Adrenal gland (tissue), 9 donors: ENCODE measurements at regions not wholly inside any gene's neighbourhood (a gene's known extent, or its start where the extent isn't known, plus 50 kb on each side); places are given as distances from the start of the nearest gene placed in this dataset.

Experiments
- DNase-seq, 7 donors: peaks; one replicate each; pipeline ENCODE4 v3.0.0-alpha.2; 2019 to 2020
- H3K27ac ChIP-seq, 5 donors: fragments of 200-600 bp; sonication (generic) in 4 of 5; 1 replicate in 3 of 5; 2 replicates in 2 of 5; pipeline versions ENCODE4 v1.5.1 to v1.8.0; 2016 to 2020; ENCODE audit warnings: mild to moderate bottlenecking in 1 of 5
- H3K27me3 ChIP-seq: fragments of 200-600 bp; 2 replicates; pipeline ENCODE4 v1.8.0; 2021
- H3K36me3 ChIP-seq, 2 donors: fragments of 200-600 bp; replicated peaks in 1 of 2; 1 replicate in 1 of 2; 2 replicates in 1 of 2; pipeline versions ENCODE4 v1.5.1 to v1.8.0; 2018 to 2022
- H3K4me1 ChIP-seq, 2 donors: fragments of 200-600 bp; replicated peaks in 1 of 2; 1 replicate in 1 of 2; 2 replicates in 1 of 2; pipeline versions ENCODE4 v1.5.1 to v1.8.0; 2018 to 2021
- H3K4me3 ChIP-seq, 4 donors: fragments of 200-600 bp; sonication (generic) in 3 of 4; one replicate each; pipeline ENCODE4 v1.5.1; 2016 to 2018
- H3K9me3 ChIP-seq, 3 donors: fragments of 200-600 bp; sonication (generic) in 1 of 3; replicated peaks in 1 of 3; 1 replicate in 2 of 3; 2 replicates in 1 of 3; pipeline versions ENCODE4 v1.5.1 to v1.8.0; 2016 to 2021
- POLR2A ChIP-seq, 2 donors: fragments of 450-650 bp; IDR thresholded peaks; one replicate each; pipeline ENCODE4 v1.6.1; 2017; ENCODE audit warnings: antibody characterized with exemption in 2 of 2, mild to moderate bottlenecking in 2 of 2, moderate library complexity in 1 of 2
- WGBS, 4 donors: extraction: QIAGEN DNeasy Blood & Tissue Kit in 2 of 4; methylation state at CpG; one replicate each; pipeline versions ENCODE4 v1.1.5 to v1.1.7; 2013 to 2017; 5-methylcytosine and 5-hydroxymethylcytosine counted together
- intact Hi-C, 2 donors: fragments of 100-400 bp; cut with DNase I; formaldehyde crosslinking; loops; one replicate each; pipeline versions ENCODE4 v1.14.1 to v1.15.0; 2022 to 2023
- TF ChIP-seq, protein P1 (sequence below), 6 experiments: fragments of 450-650 bp in 4 of 6; fragments of 200-600 bp in 2 of 6; sonication (generic) in 1 of 6; IDR thresholded peaks; 1 replicate in 5 of 6; 2 replicates in 1 of 6; pipeline versions ENCODE4 v1.5.1 to v1.8.0; 2016 to 2021; ENCODE audit warnings: antibody characterized with exemption in 6 of 6, mild to moderate bottlenecking in 2 of 6, moderate library complexity in 1 of 6
- donor health status: healthy with polysubstance abuse.
- donor health status: Bipolar disorder and iron deficiency.
- donor health status: DM: yes; HTN: yes; CAD: no.
- donor health status: DM: no; HTN: no; CAD: no.
- donor health status: DM: no; HTN: no; CAD: no.

DNA sequence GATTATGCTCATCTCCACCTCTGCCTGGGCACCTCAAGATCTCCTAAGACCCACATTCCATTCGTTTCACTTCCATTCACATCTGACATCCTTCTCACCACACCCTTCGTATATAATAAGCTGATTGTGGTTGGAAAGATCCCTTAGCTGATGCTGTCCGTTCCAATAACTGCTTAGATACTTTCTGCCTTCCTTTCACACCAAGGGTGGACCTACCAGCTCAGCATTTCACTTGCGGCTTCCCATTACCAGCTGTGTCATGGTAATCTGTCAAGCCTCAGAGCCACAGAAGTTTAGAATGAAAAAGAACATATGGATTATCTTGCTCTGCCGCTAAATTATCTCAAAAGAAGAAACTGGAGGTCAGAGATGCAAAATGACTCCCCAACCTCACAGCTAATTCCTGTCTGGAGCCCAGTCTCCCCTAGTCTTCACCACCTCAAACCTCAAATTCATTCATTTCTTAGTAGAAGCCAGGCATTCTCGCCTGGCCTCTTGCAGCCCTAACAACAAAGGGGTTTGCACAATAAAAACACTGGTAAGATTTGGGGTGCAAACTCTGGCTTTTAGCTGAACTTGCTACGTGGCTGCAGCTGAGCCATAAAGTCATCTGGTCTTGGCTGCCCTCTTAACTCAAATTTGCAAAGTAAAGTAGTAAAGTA is 182.8 kb upstream of the HS3ST3A1 start:
- intact Hi-C loops: no loop called here

DNA sequence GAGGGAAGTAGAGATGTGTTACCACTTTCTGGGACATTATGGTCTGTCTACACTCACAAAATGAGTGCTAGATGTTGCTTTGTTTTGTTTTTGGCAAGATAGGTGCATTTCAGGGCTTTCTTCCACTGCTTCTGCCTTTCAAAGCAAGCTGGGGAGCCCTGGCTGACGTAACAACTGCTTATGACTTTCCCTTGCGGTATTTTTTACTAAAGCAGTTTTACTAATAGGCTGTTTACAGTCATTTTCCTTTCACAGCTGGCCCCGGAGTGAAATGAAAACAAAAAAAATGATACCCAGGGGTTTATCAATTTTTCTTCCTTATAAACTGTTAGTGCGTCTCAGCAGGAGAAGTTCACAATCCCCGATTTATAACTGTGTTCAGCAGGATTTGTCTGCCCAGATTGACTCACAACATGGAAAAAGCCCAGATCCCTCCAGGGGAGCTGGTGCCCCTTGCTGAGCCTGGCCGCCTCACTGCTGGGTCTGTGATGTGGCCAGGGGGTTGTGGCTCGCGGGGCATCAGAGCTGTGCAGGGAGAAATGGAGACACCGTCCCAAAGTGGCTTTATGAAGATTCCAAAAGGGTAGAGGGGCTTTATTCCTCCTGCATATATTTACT is 184.4 kb upstream of the HS3ST3A1 start:
- no peaks in the 10 kb centered on the region for H3K27me3 ChIP-seq
- no peaks in the 10 kb centered on the region for H3K4me1 ChIP-seq
- H3K9me3 ChIP-seq: no peaks in the 10 kb centered on the region
- no peak overlapping the region for H3K27ac ChIP-seq
- 84 to 90% (median 88%) methylated on average over 8 to 9 of the region's 9 CpGs for WGBS, 4 donors
- H3K36me3 ChIP-seq: no peaks in the 10 kb centered on the region
- intact Hi-C loops: no loop called here
- no peak overlapping the region for H3K4me3 ChIP-seq
- TF ChIP-seq, protein P1, sequence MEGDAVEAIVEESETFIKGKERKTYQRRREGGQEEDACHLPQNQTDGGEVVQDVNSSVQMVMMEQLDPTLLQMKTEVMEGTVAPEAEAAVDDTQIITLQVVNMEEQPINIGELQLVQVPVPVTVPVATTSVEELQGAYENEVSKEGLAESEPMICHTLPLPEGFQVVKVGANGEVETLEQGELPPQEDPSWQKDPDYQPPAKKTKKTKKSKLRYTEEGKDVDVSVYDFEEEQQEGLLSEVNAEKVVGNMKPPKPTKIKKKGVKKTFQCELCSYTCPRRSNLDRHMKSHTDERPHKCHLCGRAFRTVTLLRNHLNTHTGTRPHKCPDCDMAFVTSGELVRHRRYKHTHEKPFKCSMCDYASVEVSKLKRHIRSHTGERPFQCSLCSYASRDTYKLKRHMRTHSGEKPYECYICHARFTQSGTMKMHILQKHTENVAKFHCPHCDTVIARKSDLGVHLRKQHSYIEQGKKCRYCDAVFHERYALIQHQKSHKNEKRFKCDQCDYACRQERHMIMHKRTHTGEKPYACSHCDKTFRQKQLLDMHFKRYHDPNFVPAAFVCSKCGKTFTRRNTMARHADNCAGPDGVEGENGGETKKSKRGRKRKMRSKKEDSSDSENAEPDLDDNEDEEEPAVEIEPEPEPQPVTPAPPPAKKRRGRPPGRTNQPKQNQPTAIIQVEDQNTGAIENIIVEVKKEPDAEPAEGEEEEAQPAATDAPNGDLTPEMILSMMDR (IDR thresholded peaks at IDR 0.05): no peak
- TF ChIP-seq POLR2A (IDR thresholded peaks at IDR 0.05): no peak
- no peak for DNase-seq

More for the DNA sequence above, 182.8 kb upstream of the HS3ST3A1 start:
- no peak for DNase-seq
- H3K9me3 ChIP-seq: no peaks in the 10 kb centered on the region
- H3K27me3 ChIP-seq: no peaks in the 10 kb centered on the region
- H3K4me3 ChIP-seq: no peak overlapping the region
- H3K4me1 ChIP-seq: no peaks in the 10 kb centered on the region
- H3K27ac ChIP-seq: no peak overlapping the region
- H3K36me3 ChIP-seq: no peaks in the 10 kb centered on the region
- TF ChIP-seq, protein P1 (IDR thresholded peaks at IDR 0.05): no peak
- TF ChIP-seq POLR2A (IDR thresholded peaks at IDR 0.05): no peak
- WGBS, 4 donors: 80 to 84% (median 83%) methylated on average over 7 of the region's 7 CpGs

DNA sequence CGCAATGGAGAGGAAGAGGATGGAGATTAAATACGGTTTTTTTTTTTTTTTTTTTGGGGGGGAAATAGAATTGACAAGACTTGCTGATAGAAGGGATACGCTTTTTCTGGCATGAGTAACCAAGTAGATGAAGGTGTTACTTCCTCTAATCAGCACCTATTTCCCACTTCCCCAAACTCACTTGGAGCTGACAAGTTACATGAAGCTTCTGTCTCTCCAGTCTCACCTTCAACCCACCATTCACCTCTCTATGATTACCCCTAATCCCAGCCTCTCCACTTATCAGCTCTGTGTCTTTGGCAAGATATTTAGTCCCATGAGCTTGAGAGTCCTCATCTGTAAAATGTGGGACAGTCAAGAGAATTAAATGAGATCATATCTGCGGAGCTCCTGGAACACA is 185.9 kb upstream of the HS3ST3A1 start:
- Histone ChIP-seq H3K36me3 (no peaks in the 10 kb centered on the region), H3K27ac (no peak overlapping the region), H3K4me1 (no peaks in the 10 kb centered on the region), H3K27me3 (no peaks in the 10 kb centered on the region), H3K4me3 (no peak overlapping the region), H3K9me3 (no peaks in the 10 kb centered on the region)
- no peak for TF ChIP-seq POLR2A (IDR thresholded peaks at IDR 0.05)
- TF ChIP-seq, protein P1 (IDR thresholded peaks at IDR 0.05): no peak
- 61 to 85% (median 75%) methylated on average over 4 of the region's 4 CpGs for WGBS, 4 donors
- intact Hi-C loops: no loop called here
- DNase-seq: no peak

DNA sequence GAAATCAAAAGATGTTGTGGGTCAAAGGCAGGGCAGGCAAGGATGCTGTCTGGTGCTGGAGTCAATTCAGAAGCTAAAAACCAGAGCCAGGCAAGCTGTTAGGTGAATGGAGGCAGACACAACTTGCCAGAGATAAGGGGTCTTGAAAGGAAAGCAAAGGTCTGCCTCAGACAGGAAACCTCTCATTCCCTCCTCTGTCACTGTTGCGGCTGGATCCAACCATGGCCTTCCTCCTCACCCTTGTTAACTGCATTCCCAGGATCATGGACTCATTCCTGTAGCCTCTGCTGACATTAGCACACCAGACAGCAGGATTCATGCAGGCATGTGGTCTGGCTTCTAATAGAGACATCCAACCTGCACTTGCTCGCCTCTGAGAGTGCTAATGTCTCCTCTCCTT is 186.7 kb upstream of the HS3ST3A1 start:
- no peaks in the 10 kb centered on the region for H3K4me1 ChIP-seq
- no peak for TF ChIP-seq POLR2A (IDR thresholded peaks at IDR 0.05)
- TF ChIP-seq, protein P1 (IDR thresholded peaks at IDR 0.05): no peak
- no peak for DNase-seq
- 25 to 77% (median 64%) methylated on average over 2 of the region's 2 CpGs for WGBS, 4 donors
- intact Hi-C loops: no loop called here
- no peaks in the 10 kb centered on the region for H3K36me3 ChIP-seq
- no peak overlapping the region for H3K4me3 ChIP-seq
- H3K27ac ChIP-seq: no peak overlapping the region
- H3K27me3 ChIP-seq: no peaks in the 10 kb centered on the region
- no peaks in the 10 kb centered on the region for H3K9me3 ChIP-seq
